ENCODE measurements at regions not wholly inside any gene's neighbourhood (a gene's known extent, or its start where the extent isn't known, plus 50 kb on each side); places are given as distances from the start of the nearest gene placed in this dataset.

GRCh38 chr5:57986761-57987341, 473.0 kb downstream of the PLK2 start:
- Mint-ChIP-seq H3K9me3 (ENCODE audit: unreplicated experiment) (no peaks in the 10 kb centered on the region), H3K27me3 (ENCODE audit: insufficient read depth, unreplicated experiment) (no peaks in the 10 kb centered on the region), H3K27ac (ENCODE audit: unreplicated experiment) (no peak overlapping the region), H3K4me1 (ENCODE audit: low read depth, unreplicated experiment) (peaks cover 16% of the 10 kb centered on the region), H3K4me3 (ENCODE audit: unreplicated experiment) (no peak overlapping the region), H3K36me3 (ENCODE audit: insufficient read depth, unreplicated experiment) (no peaks in the 10 kb centered on the region)
- H3K36me3 ChIP-seq (ENCODE audit: control insufficient read depth, insufficient read depth, low read length), result no peaks in the 10 kb centered on the region
- no peak overlapping the region for H3K4me3 ChIP-seq (ENCODE audit: low read depth, low read length)
- intact Hi-C loops (cut with micrococcal nuclease; ENCODE audit: unreplicated experiment), result no loop called here
- CTCF ChIA-PET, result no interaction called here
- no peak for DNase-seq
- H3K27me3 ChIP-seq (replicated peaks; ENCODE audit: control insufficient read depth, insufficient read depth, low read length), result no peaks in the 10 kb centered on the region
- POLR2A ChIA-PET, result no interaction called here
- H3K9me3 ChIP-seq, result no peaks in the 10 kb centered on the region
- no TSS peak for BruUV-seq (replicated peaks)
- TF ChIP-seq, protein P1, sequence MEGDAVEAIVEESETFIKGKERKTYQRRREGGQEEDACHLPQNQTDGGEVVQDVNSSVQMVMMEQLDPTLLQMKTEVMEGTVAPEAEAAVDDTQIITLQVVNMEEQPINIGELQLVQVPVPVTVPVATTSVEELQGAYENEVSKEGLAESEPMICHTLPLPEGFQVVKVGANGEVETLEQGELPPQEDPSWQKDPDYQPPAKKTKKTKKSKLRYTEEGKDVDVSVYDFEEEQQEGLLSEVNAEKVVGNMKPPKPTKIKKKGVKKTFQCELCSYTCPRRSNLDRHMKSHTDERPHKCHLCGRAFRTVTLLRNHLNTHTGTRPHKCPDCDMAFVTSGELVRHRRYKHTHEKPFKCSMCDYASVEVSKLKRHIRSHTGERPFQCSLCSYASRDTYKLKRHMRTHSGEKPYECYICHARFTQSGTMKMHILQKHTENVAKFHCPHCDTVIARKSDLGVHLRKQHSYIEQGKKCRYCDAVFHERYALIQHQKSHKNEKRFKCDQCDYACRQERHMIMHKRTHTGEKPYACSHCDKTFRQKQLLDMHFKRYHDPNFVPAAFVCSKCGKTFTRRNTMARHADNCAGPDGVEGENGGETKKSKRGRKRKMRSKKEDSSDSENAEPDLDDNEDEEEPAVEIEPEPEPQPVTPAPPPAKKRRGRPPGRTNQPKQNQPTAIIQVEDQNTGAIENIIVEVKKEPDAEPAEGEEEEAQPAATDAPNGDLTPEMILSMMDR (IDR thresholded peaks at IDR 0.05; ENCODE audit: insufficient read depth in 1 of 2, low read depth in 1 of 2, low read length in 1 of 2, severe bottlenecking in 1 of 2, unreplicated experiment in 1 of 2), result no peak
- peaks cover 8% of the 10 kb centered on the region; the same call in 1 of the 2 replicates for H3K4me1 ChIP-seq

- Histone ChIP-seq H3K27me3 (replicated peaks; ENCODE audit: control insufficient read depth, insufficient read depth, low read length) (no peaks in the 10 kb centered on the region), H3K36me3 (ENCODE audit: control insufficient read depth, insufficient read depth, low read length) (no peaks in the 10 kb centered on the region), H3K4me3 (ENCODE audit: low read depth, low read length) (no peak overlapping the region), H3K4me1 (no peaks in the 10 kb centered on the region), H3K9me3 (no peaks in the 10 kb centered on the region)
- H3K9me3 Mint-ChIP-seq (ENCODE audit: unreplicated experiment), result no peaks in the 10 kb centered on the region
- TF ChIP-seq, protein P1 (IDR thresholded peaks at IDR 0.05; ENCODE audit: insufficient read depth in 1 of 2, low read depth in 1 of 2, low read length in 1 of 2, severe bottlenecking in 1 of 2, unreplicated experiment in 1 of 2), result no peak
- BruUV-seq (replicated peaks), result no TSS peak
- POLR2A ChIA-PET, result no interaction called here
- CTCF ChIA-PET, result no interaction called here
- DNase-seq, result no peak
- H3K27me3 Mint-ChIP-seq (ENCODE audit: insufficient read depth, unreplicated experiment), result no peaks in the 10 kb centered on the region
- H3K27ac Mint-ChIP-seq (ENCODE audit: unreplicated experiment), result no peak overlapping the region
- H3K36me3 Mint-ChIP-seq (ENCODE audit: insufficient read depth, unreplicated experiment), result no peaks in the 10 kb centered on the region
- no peak overlapping the region for H3K4me3 Mint-ChIP-seq (ENCODE audit: unreplicated experiment)
- intact Hi-C loops (cut with micrococcal nuclease; ENCODE audit: unreplicated experiment), result no loop called here
- H3K4me1 Mint-ChIP-seq (ENCODE audit: low read depth, unreplicated experiment), result no peaks in the 10 kb centered on the region
Measured at GRCh38 chr5:57983426-57983825, 476.5 kb downstream of the PLK2 start.

GRCh38 chr5:57979671-57980070, 480.2 kb downstream of the PLK2 start:
- TF ChIP-seq, protein P1 (IDR thresholded peaks at IDR 0.05; ENCODE audit: insufficient read depth in 1 of 2, low read depth in 1 of 2, low read length in 1 of 2, severe bottlenecking in 1 of 2, unreplicated experiment in 1 of 2), result no peak
- intact Hi-C loops (cut with micrococcal nuclease; ENCODE audit: unreplicated experiment), result no loop called here

More at GRCh38 chr5:57979671-57980070, 480.2 kb downstream of the PLK2 start:
- Histone ChIP-seq H3K9me3 (peaks cover 8% of the 10 kb centered on the region; the same call in 1 of the 2 replicates), H3K36me3 (ENCODE audit: control insufficient read depth, insufficient read depth, low read length) (no peaks in the 10 kb centered on the region), H3K27me3 (replicated peaks; ENCODE audit: control insufficient read depth, insufficient read depth, low read length) (no peaks in the 10 kb centered on the region), H3K4me3 (ENCODE audit: low read depth, low read length) (no peak overlapping the region), H3K4me1 (peaks cover 8% of the 10 kb centered on the region)
- Mint-ChIP-seq H3K4me1 (ENCODE audit: low read depth, unreplicated experiment) (no peaks in the 10 kb centered on the region), H3K4me3 (ENCODE audit: unreplicated experiment) (no peak overlapping the region), H3K27ac (ENCODE audit: unreplicated experiment) (no peak overlapping the region), H3K27me3 (ENCODE audit: insufficient read depth, unreplicated experiment) (no peaks in the 10 kb centered on the region), H3K36me3 (ENCODE audit: insufficient read depth, unreplicated experiment) (no peaks in the 10 kb centered on the region), H3K9me3 (ENCODE audit: unreplicated experiment) (no peaks in the 10 kb centered on the region)
- ChIA-PET CTCF (no interaction called here), POLR2A (no interaction called here)
- no peak for DNase-seq
- no TSS peak for BruUV-seq (replicated peaks)
